CD4-positive, alpha-beta T cell treated with Interleukin-10 for 1 hour (primary cell): ENCODE measurements at regions not wholly inside any gene's neighbourhood (a gene's known extent, or its start where the extent isn't known, plus 50 kb on each side); places are given as distances from the start of the nearest gene placed in this dataset.

Source experiments
- DNase-seq: peaks from one replicate; pipeline ENCODE4 v3.0.0-alpha.2; 2020

DNA sequence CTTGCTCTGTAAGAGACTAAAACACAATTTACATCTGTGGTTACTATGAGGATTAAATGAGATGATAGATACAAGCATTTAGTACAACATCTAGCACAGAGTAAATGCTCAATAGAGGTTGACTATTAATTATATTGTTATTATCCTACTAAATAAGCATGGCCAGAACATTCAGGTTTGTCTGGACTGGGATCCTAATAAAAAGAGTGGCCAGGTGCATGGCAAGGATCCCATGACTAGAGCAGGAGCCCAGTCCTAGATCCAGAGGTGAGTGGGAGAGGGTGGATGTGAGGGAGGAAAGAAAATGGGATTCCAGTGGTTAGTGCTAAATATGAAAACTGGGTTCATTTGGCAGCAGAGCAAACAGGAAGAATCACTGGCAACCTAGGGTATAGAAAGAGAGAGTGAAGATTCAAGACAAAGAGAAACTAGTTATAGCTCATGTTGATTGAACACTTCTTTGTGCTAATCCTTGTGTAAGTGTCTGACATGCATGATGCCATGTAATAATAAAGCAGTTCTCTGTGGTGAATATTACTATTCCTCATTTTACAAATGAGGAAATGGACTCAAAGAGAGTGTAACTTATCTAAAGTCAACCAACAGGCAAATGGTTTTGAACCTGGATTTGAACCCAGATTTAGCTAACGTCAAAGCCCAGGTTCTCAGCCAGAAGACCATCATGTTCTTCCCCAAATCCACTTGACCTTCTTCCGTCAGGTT is 71.1 kb upstream of the FGGY start:
- no peak for DNase-seq

- DNase-seq: no peak
Measured at GRCh38 chr1:59229138-59229537, 67.8 kb upstream of the FGGY start.

GRCh38 chr1:59230622-59231021 is 66.3 kb upstream of the FGGY start:
- no peak for DNase-seq

DNA sequence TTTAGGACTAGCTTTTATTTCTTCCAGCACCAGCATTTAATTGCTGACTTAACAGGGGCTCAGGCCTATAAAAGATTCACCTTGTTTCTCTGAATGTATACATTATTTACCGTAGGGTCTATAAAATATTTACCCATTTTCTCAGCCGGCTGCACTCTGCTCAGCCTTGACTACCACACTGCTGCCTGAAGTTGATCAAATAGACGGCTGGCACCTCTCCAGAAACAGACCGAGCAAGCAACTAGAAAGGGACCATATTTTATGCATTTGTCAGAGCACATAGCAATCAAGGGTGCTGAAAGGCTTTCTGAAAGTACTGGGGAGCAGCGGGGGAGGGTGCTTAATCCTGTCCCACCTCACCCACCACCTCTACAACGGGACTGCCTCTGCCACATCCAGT is 64.7 kb upstream of the FGGY start:
- no peak for DNase-seq

GRCh38 chr1:59233444-59233843 is 63.5 kb upstream of the FGGY start:
- DNase-seq: no peak

DNA sequence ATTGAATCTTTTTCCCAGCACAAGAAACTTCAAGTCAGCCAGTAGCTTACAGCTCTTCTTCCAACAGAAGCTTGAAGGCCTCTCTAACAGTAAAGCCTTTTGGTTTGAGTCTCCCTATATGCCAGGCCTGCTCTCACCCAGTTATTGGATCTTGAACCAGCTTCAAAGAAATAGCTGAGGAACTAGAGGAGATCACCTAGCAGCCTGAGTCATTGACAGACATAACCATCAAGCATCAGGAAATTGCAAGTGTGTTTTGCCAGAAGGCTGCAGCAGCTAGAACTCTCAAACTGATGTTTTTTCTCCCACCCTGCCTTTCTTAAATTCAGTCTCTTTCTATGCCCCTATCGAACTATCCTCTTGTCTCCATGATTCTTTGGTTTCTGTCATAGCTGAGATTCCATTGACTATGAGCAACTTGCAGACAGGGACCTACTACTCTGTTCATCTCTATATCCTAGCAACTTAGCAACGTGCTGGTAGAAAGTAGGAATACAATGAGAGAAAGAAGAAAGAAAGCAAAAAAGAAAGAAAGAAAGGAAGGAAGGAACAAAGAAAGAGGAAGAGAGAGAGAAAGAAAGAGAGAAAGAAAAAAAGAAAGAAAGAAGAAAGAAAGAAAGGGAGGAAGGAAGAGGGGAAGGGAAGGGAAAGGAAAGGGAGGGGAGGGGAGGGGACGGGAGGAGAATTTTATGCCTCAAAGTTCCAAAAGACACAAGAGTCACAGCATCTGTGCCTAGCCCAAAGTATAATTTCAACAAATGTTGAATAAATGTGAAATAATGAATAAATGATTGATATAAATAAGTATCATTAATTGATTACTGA is 60.0 kb upstream of the FGGY start:
- no peak for DNase-seq

GRCh38 chr1:59237900-59238299 is 59.0 kb upstream of the FGGY start:
- DNase-seq: no peak

GRCh38 chr1:59238333-59238934 is 58.5 kb upstream of the FGGY start:
- DNase-seq: no peak

DNA sequence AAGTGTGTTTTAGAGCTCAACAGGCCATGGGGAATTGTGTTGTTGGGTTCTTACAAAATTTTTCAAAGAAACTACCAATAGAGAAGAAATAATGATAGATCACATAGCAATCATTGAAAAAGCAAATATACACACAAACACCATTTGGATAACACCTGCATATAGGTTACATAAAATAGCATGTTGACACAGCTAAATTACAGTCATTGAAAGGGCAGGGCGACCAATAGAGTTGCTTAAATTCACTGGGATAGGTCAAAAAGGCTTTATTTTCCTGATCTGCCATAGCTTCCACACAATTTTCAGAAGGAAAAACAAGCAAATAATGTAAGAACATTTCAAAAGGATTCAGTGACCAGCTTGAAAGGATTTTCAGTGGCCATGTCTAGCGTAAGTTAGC is 57.9 kb upstream of the FGGY start:
- no peak for DNase-seq

GRCh38 chr1:59241909-59242308 is 55.0 kb upstream of the FGGY start:
- no peak for DNase-seq

DNA sequence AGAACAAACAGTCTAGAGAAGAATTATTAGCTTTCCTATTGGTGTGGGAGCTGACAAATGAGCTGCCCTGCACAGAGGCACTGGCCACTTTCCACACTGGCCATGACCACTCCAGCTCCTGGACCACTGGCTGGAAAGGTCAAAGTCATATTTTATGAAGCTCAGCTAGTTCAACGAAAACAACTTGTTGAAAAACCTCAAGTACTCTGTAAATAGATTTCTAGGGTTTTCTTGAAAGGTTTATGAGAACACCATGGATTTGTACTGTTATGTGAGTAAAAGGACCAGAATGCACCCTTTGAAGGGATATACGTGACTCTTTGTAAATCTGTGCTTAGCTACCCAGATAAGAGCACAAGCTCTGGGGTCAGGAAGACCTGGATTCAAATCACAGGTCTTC is 54.5 kb upstream of the FGGY start:
- no peak for DNase-seq

DNA sequence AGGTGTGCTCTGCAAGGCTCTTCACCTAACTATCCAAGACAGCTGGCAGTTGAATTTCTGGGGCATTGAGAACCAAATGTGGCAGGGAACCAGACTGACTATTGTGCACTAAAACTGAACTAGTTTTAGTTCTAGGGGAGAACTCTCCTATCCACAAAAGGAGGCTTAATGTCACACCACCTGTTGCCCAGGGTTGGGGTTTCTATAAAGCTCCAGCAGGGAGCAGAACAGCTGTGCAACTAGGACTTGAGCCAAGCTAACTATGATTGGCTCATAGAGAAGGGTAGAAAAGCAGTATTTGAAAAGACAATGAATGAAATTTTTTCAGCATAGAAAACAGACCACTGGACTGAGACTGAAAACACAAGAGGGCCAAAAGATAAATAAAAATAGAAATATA is 53.3 kb upstream of the FGGY start:
- DNase-seq: no peak

DNA sequence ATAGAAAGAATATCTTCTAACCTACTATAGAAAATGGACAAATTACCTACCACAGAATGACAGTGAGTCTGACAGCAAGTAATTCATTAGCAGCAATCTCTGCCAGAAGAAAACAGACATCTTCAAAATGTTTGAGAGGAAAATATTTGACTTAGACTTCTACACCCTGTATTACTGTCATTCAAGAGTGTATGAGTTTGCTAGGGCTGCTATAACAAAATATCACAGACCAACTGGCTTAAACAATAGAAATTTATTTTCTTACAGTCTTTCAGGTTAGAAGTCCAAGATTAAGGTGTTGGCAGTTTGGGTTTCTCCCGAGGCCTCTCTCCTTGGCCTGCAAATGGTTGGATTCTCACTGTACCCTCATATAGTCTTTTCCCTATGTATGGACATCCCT is 52.9 kb upstream of the FGGY start:
- no peak for DNase-seq

- DNase-seq: no peak
Measured at GRCh38 chr1:59244891-59245290, 52.0 kb upstream of the FGGY start.
